ENCODE measurements at regions not wholly inside any gene's neighbourhood (a gene's known extent, or its start where the extent isn't known, plus 50 kb on each side); places are given as distances from the start of the nearest gene placed in this dataset.

DNA sequence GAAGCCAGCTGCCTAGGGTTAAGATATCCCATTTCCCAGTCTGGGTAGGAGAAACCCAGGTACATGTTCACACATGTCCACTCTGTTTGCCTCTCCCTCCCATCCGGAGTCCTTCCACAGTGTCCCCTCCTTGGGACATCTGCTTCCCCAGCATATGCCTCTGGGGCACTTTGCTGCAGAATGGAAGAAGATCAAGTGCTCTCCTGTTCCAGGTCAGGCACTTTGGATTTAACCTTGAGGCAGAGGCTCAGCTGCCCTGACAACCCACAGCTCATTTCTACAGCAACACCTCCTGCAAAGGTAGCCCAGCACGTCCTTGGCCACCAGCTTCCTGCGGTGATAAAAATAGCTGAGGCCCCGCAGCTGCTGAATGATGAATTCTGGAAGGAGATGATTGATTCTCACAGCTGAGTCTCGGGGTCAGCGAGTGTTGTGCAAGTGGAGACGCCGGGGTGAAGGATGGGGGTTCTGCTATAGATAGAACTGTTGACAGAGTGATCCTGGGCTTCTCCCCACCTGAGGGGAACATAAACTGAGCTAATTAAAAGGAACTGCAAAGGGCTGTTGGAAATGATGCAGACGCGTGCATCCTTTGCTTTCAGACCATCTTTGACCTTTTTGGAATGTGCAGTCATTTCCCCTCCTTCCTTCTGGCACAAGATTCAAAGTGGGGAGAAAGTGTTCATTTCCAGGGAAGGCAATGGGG, 145.0 kb downstream of the SLC38A6 start:
- no peak overlapping the region for H3K9ac ChIP-seq (ENCODE audit: low read depth, low read length)
- no peaks in the 10 kb centered on the region for H3K27me3 ChIP-seq (ENCODE audit: control insufficient read depth, insufficient read depth, low read length)
- H3K4me1 ChIP-seq (ENCODE audit: control insufficient read depth, insufficient read depth, low read length) = peaks cover 4% of the 10 kb centered on the region
- H3K9me3 ChIP-seq (ENCODE audit: control insufficient read depth, insufficient read depth, low read length) = peaks cover 11% of the 10 kb centered on the region
- no peak overlapping the region for H3K4me3 ChIP-seq (ENCODE audit: low read depth, low read length)
- H3K36me3 ChIP-seq (ENCODE audit: control insufficient read depth, insufficient read depth, low read length) = no peaks in the 10 kb centered on the region

- peaks cover 4% of the 10 kb centered on the region for H3K4me1 ChIP-seq (ENCODE audit: control insufficient read depth, insufficient read depth, low read length)
- no peak overlapping the region for H3K9ac ChIP-seq (ENCODE audit: low read depth, low read length)
- peaks cover 16% of the 10 kb centered on the region for H3K9me3 ChIP-seq (ENCODE audit: control insufficient read depth, insufficient read depth, low read length)
- no peaks in the 10 kb centered on the region for H3K36me3 ChIP-seq (ENCODE audit: control insufficient read depth, insufficient read depth, low read length)
- no peaks in the 10 kb centered on the region for H3K27me3 ChIP-seq (ENCODE audit: control insufficient read depth, insufficient read depth, low read length)
- no peak overlapping the region for H3K4me3 ChIP-seq (ENCODE audit: low read depth, low read length)
Measured at GRCh38 chr14:61125041-61125866, 144.2 kb downstream of the SLC38A6 start.

DNA sequence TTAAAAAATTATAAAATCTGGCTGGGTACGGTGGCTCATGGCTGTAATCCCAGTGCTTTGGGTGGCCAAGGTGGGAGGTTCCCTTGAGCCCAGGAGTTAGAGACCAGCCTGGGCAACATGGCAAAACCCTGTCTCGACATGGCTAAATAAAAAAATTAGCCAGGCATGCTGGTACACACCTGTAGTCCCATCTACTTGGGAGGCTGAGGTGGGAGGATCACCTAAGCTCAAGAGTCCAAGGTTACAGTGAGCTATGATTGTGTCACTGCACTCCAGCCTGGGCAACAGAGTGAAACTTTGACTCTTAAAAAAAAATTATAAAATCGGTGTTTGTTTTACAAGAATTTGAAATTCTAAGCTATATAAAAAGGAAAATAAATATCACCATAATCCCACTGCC, 141.8 kb downstream of the SLC38A6 start:
- Histone ChIP-seq H3K9ac (ENCODE audit: low read depth, low read length) (no peak overlapping the region), H3K27me3 (ENCODE audit: control insufficient read depth, insufficient read depth, low read length) (no peaks in the 10 kb centered on the region), H3K36me3 (ENCODE audit: control insufficient read depth, insufficient read depth, low read length) (no peaks in the 10 kb centered on the region), H3K4me1 (ENCODE audit: control insufficient read depth, insufficient read depth, low read length) (peaks cover 17% of the 10 kb centered on the region), H3K9me3 (ENCODE audit: control insufficient read depth, insufficient read depth, low read length) (peaks cover 16% of the 10 kb centered on the region), H3K4me3 (ENCODE audit: low read depth, low read length) (no peak overlapping the region)

DNA sequence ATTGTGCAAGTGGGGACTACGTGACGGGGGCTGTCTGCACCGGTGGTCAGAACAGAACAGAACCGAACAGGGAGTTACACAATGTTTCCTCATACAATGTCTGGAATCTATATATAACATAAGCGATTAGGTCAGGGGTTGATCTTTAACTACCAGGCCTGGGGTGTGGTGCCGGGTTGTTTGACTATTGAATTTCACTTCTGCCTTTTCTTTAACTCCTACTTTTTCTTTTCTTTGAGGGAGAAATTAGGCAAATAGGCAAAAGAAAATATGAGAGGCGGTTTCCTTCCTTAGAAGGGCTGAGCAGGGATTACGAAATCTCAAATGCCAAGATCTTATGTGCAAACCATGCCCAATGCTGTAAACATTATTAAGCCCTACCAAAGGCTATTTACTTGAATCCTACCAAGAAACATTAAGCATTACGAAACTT, 140.3 kb downstream of the SLC38A6 start:
- Histone ChIP-seq H3K27me3 (ENCODE audit: control insufficient read depth, insufficient read depth, low read length) (no peaks in the 10 kb centered on the region), H3K4me3 (ENCODE audit: low read depth, low read length) (no peak overlapping the region), H3K36me3 (ENCODE audit: control insufficient read depth, insufficient read depth, low read length) (no peaks in the 10 kb centered on the region), H3K9ac (ENCODE audit: low read depth, low read length) (no peak overlapping the region), H3K4me1 (ENCODE audit: control insufficient read depth, insufficient read depth, low read length) (peaks cover 17% of the 10 kb centered on the region), H3K9me3 (ENCODE audit: control insufficient read depth, insufficient read depth, low read length) (peaks cover 16% of the 10 kb centered on the region)

- H3K9me3 ChIP-seq (ENCODE audit: control insufficient read depth, insufficient read depth, low read length) = peaks cover 16% of the 10 kb centered on the region
- no peak overlapping the region for H3K4me3 ChIP-seq (ENCODE audit: low read depth, low read length)
- H3K27me3 ChIP-seq (ENCODE audit: control insufficient read depth, insufficient read depth, low read length) = no peaks in the 10 kb centered on the region
- no peak overlapping the region for H3K9ac ChIP-seq (ENCODE audit: low read depth, low read length)
- peaks cover 13% of the 10 kb centered on the region for H3K4me1 ChIP-seq (ENCODE audit: control insufficient read depth, insufficient read depth, low read length)
- H3K36me3 ChIP-seq (ENCODE audit: control insufficient read depth, insufficient read depth, low read length) = no peaks in the 10 kb centered on the region
Measured at GRCh38 chr14:61120576-61120975, 139.5 kb downstream of the SLC38A6 start.

DNA sequence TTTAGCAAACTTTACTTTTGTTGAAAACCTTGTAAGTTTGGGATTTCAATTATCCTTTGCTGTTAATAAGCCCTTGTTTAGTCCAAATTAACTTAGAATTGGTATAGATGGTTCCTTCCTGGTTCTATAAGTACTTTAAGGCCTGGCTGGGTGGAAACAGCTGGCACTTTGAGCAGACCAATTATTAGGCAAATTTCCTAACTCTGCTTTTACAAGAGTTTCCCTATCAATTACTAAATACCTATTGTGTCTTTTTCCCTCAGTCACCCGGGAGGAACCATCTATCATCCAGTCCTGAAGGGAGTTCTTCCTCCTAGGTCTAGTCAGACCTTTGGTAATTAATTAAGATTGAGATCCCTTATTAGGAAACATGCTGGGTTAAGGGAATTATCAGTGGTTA, 138.0 kb downstream of the SLC38A6 start:
- H3K9ac ChIP-seq (ENCODE audit: low read depth, low read length) = no peak overlapping the region
- no peak overlapping the region for H3K4me3 ChIP-seq (ENCODE audit: low read depth, low read length)
- H3K4me1 ChIP-seq (ENCODE audit: control insufficient read depth, insufficient read depth, low read length) = peaks cover 13% of the 10 kb centered on the region
- peaks cover 4% of the 10 kb centered on the region for H3K36me3 ChIP-seq (ENCODE audit: control insufficient read depth, insufficient read depth, low read length)
- no peaks in the 10 kb centered on the region for H3K27me3 ChIP-seq (ENCODE audit: control insufficient read depth, insufficient read depth, low read length)
- peaks cover 21% of the 10 kb centered on the region for H3K9me3 ChIP-seq (ENCODE audit: control insufficient read depth, insufficient read depth, low read length)

- Histone ChIP-seq H3K4me1 (ENCODE audit: control insufficient read depth, insufficient read depth, low read length) (peaks cover 15% of the 10 kb centered on the region), H3K36me3 (ENCODE audit: control insufficient read depth, insufficient read depth, low read length) (peaks cover 4% of the 10 kb centered on the region), H3K9me3 (ENCODE audit: control insufficient read depth, insufficient read depth, low read length) (peaks cover 15% of the 10 kb centered on the region), H3K27me3 (ENCODE audit: control insufficient read depth, insufficient read depth, low read length) (no peaks in the 10 kb centered on the region), H3K9ac (ENCODE audit: low read depth, low read length) (no peak overlapping the region), H3K4me3 (ENCODE audit: low read depth, low read length) (no peak overlapping the region)
Measured at GRCh38 chr14:61116369-61116768, 135.3 kb downstream of the SLC38A6 start.

DNA sequence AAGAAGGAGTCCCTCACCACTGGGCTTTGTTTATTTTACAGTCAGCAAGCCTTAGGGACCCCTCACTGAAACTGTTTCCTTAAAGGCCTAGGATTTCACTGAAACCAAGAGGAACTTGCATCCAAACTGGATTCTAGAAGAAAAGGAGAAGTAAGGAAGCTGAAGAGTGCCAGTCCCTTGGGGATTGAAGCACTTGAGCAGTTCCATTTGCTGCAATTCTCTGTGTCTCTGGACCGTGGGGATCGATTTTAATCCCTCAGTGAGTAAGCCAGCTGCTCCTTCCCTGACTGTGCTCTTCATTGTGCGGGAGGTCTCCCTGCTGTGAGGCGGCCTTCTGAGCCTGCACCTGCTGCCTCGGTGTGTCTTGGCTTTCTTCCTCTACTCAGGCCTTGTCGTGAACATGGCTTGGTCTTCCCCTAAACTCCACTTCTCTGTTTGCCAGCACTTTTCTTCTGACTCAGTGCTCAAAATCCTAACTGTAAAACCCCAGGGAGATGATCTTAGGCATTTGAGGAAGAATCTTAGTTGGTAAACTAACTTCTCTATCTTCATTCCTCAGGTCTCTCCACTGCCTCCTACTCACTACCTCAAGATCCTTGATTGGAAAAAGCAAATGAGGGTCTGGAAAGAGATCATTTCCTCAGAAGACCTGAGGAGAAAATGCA, 132.6 kb downstream of the SLC38A6 start:
- H3K36me3 ChIP-seq (ENCODE audit: control insufficient read depth, insufficient read depth, low read length) = peaks cover 4% of the 10 kb centered on the region
- no peak overlapping the region for H3K4me3 ChIP-seq (ENCODE audit: low read depth, low read length)
- H3K9ac ChIP-seq (ENCODE audit: low read depth, low read length) = no peak overlapping the region
- H3K4me1 ChIP-seq (ENCODE audit: control insufficient read depth, insufficient read depth, low read length) = peaks cover 3% of the 10 kb centered on the region
- no peaks in the 10 kb centered on the region for H3K27me3 ChIP-seq (ENCODE audit: control insufficient read depth, insufficient read depth, low read length)
- peaks cover 10% of the 10 kb centered on the region for H3K9me3 ChIP-seq (ENCODE audit: control insufficient read depth, insufficient read depth, low read length)

DNA sequence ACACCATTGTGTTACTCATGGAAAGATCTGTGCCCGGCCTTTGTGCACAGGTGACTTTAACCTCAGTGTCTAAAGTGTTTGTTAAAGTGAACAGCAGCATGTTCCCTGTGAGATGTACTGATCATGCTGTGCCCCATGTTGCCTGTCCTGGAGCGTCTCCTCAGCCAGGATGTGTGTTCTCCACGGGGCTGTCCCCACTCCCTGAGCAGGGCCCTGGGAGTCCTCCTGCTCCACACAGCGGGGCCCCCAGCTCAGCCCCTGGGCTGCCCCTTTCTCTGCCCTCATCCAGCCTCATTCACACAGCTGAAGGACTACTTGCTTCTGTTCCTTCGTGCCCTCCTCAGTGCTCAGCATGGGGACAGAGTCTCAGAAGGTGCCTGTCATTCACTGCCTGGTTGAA, 131.5 kb downstream of the SLC38A6 start:
- Histone ChIP-seq H3K9ac (ENCODE audit: low read depth, low read length) (no peak overlapping the region), H3K9me3 (ENCODE audit: control insufficient read depth, insufficient read depth, low read length) (peaks cover 10% of the 10 kb centered on the region), H3K36me3 (ENCODE audit: control insufficient read depth, insufficient read depth, low read length) (peaks cover 4% of the 10 kb centered on the region), H3K27me3 (ENCODE audit: control insufficient read depth, insufficient read depth, low read length) (no peaks in the 10 kb centered on the region), H3K4me3 (ENCODE audit: low read depth, low read length) (no peak overlapping the region), H3K4me1 (ENCODE audit: control insufficient read depth, insufficient read depth, low read length) (peaks cover 3% of the 10 kb centered on the region)

DNA sequence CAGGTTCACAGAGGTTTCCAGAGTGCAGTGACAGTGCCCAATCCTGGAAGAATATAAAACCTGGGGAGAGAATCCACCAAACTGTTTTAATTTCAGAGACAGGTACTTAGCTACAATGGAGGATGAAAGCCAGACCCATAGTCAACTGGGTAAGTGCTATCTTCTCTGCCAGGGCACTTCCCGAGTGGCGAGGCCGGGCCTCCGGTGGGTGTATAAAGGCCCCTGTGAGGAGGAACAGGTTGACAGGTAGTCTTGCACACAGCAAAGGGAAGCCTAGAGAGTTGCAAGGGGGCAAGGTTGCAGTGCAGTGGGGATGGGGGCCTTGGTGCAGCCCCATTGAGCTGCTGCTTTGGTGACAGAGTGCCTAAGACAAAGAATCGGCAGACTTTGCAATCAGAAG, 130.7 kb downstream of the SLC38A6 start:
- Histone ChIP-seq H3K27me3 (ENCODE audit: control insufficient read depth, insufficient read depth, low read length) (no peaks in the 10 kb centered on the region), H3K9me3 (ENCODE audit: control insufficient read depth, insufficient read depth, low read length) (peaks cover 10% of the 10 kb centered on the region), H3K4me1 (ENCODE audit: control insufficient read depth, insufficient read depth, low read length) (peaks cover 3% of the 10 kb centered on the region), H3K9ac (ENCODE audit: low read depth, low read length) (no peak overlapping the region), H3K4me3 (ENCODE audit: low read depth, low read length) (no peak overlapping the region), H3K36me3 (ENCODE audit: control insufficient read depth, insufficient read depth, low read length) (peaks cover 4% of the 10 kb centered on the region)

GRCh38 chr14:61111209-61111665, 130.2 kb downstream of the SLC38A6 start:
- Histone ChIP-seq H3K9me3 (ENCODE audit: control insufficient read depth, insufficient read depth, low read length) (peaks cover 10% of the 10 kb centered on the region), H3K4me1 (ENCODE audit: control insufficient read depth, insufficient read depth, low read length) (peaks cover 3% of the 10 kb centered on the region), H3K27me3 (ENCODE audit: control insufficient read depth, insufficient read depth, low read length) (no peaks in the 10 kb centered on the region), H3K9ac (ENCODE audit: low read depth, low read length) (no peak overlapping the region), H3K36me3 (ENCODE audit: control insufficient read depth, insufficient read depth, low read length) (peaks cover 4% of the 10 kb centered on the region), H3K4me3 (ENCODE audit: low read depth, low read length) (no peak overlapping the region)

All from iPS-15b (cell line).